ENCODE measurements at regions not wholly inside any gene's neighbourhood (a gene's known extent, or its start where the extent isn't known, plus 50 kb on each side); places are given as distances from the start of the nearest gene placed in this dataset.

DNA sequence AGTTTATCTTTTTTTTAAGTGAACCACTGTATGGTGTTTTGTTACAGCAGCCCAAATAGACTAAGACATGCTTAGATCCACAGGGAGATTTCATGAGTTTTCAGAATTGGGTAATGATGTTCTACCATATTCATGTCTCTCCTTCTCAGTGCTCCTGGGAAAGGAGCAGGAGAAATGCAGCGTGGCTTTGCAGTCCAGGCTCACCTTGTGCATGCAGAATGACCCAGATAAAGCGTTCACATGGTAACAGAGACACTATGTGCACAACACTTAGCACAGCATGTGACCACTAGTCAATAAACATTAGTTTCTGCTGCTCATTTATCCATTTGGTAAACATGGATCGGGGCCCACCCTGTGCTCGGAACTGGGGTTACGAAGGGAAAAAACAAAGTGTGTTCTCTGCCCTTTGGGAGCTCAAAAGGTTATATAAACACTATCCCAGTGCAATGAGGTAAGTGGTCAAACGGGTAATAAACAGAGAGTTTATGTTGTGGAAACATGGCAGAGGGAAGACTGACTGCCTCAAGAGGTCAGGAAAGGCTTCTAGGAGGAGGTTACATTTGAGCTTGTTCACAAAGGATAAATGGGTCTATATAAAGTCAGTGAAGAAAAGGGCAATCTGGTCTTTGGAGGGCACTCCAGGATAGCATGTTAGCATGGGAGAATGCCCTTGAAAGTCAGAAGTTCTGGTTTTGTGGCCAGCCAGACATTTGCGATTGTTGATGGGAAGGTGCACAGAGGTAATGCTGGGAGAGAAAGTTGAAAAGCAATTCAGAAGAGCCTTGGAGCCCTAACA is 299.2 kb downstream of the TDRD15 start (continued):
- TF ChIP-seq, protein P1, sequence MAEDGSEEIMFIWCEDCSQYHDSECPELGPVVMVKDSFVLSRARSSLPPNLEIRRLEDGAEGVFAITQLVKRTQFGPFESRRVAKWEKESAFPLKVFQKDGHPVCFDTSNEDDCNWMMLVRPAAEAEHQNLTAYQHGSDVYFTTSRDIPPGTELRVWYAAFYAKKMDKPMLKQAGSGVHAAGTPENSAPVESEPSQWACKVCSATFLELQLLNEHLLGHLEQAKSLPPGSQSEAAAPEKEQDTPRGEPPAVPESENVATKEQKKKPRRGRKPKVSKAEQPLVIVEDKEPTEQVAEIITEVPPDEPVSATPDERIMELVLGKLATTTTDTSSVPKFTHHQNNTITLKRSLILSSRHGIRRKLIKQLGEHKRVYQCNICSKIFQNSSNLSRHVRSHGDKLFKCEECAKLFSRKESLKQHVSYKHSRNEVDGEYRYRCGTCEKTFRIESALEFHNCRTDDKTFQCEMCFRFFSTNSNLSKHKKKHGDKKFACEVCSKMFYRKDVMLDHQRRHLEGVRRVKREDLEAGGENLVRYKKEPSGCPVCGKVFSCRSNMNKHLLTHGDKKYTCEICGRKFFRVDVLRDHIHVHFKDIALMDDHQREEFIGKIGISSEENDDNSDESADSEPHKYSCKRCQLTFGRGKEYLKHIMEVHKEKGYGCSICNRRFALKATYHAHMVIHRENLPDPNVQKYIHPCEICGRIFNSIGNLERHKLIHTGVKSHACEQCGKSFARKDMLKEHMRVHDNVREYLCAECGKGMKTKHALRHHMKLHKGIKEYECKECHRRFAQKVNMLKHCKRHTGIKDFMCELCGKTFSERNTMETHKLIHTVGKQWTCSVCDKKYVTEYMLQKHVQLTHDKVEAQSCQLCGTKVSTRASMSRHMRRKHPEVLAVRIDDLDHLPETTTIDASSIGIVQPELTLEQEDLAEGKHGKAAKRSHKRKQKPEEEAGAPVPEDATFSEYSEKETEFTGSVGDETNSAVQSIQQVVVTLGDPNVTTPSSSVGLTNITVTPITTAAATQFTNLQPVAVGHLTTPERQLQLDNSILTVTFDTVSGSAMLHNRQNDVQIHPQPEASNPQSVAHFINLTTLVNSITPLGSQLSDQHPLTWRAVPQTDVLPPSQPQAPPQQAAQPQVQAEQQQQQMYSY (CRISPR knock-in tag; IDR thresholded peaks at IDR 0.05) = no peak
- TF ChIP-seq, protein P2, sequence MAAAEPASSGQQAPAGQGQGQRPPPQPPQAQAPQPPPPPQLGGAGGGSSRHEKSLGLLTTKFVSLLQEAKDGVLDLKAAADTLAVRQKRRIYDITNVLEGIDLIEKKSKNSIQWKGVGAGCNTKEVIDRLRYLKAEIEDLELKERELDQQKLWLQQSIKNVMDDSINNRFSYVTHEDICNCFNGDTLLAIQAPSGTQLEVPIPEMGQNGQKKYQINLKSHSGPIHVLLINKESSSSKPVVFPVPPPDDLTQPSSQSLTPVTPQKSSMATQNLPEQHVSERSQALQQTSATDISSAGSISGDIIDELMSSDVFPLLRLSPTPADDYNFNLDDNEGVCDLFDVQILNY (CRISPR knock-in tag; IDR thresholded peaks at IDR 0.05) = no peak
- no peak for TF ChIP-seq MXD4 (CRISPR knock-in tag; IDR thresholded peaks at IDR 0.05; ENCODE audit: borderline replicate concordance)
- TF ChIP-seq, protein P3, sequence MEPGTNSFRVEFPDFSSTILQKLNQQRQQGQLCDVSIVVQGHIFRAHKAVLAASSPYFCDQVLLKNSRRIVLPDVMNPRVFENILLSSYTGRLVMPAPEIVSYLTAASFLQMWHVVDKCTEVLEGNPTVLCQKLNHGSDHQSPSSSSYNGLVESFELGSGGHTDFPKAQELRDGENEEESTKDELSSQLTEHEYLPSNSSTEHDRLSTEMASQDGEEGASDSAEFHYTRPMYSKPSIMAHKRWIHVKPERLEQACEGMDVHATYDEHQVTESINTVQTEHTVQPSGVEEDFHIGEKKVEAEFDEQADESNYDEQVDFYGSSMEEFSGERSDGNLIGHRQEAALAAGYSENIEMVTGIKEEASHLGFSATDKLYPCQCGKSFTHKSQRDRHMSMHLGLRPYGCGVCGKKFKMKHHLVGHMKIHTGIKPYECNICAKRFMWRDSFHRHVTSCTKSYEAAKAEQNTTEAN (CRISPR knock-in tag; IDR thresholded peaks at IDR 0.05) = no peak
- TF ChIP-seq RELA (CRISPR knock-in tag; IDR thresholded peaks at IDR 0.05; ENCODE audit: borderline replicate concordance) = no peak
- TF ChIP-seq OVOL2 (CRISPR knock-in tag; IDR thresholded peaks at IDR 0.05; ENCODE audit: borderline replicate concordance) = no peak
- TF ChIP-seq, protein P4, sequence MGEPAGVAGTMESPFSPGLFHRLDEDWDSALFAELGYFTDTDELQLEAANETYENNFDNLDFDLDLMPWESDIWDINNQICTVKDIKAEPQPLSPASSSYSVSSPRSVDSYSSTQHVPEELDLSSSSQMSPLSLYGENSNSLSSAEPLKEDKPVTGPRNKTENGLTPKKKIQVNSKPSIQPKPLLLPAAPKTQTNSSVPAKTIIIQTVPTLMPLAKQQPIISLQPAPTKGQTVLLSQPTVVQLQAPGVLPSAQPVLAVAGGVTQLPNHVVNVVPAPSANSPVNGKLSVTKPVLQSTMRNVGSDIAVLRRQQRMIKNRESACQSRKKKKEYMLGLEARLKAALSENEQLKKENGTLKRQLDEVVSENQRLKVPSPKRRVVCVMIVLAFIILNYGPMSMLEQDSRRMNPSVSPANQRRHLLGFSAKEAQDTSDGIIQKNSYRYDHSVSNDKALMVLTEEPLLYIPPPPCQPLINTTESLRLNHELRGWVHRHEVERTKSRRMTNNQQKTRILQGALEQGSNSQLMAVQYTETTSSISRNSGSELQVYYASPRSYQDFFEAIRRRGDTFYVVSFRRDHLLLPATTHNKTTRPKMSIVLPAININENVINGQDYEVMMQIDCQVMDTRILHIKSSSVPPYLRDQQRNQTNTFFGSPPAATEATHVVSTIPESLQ (CRISPR knock-in tag; IDR thresholded peaks at IDR 0.05) = no peak
- no peak for TF ChIP-seq FOXP1 (CRISPR knock-in tag; IDR thresholded peaks at IDR 0.05; ENCODE audit: borderline replicate concordance)
- TF ChIP-seq, protein P5, sequence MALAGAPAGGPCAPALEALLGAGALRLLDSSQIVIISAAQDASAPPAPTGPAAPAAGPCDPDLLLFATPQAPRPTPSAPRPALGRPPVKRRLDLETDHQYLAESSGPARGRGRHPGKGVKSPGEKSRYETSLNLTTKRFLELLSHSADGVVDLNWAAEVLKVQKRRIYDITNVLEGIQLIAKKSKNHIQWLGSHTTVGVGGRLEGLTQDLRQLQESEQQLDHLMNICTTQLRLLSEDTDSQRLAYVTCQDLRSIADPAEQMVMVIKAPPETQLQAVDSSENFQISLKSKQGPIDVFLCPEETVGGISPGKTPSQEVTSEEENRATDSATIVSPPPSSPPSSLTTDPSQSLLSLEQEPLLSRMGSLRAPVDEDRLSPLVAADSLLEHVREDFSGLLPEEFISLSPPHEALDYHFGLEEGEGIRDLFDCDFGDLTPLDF (CRISPR knock-in tag; IDR thresholded peaks at IDR 0.05) = no peak
- TF ChIP-seq MYBL2 (CRISPR knock-in tag; IDR thresholded peaks at IDR 0.05) = no peak
- no peak for TF ChIP-seq SMAD3 (CRISPR knock-in tag; IDR thresholded peaks at IDR 0.05; ENCODE audit: borderline replicate concordance)

DNA sequence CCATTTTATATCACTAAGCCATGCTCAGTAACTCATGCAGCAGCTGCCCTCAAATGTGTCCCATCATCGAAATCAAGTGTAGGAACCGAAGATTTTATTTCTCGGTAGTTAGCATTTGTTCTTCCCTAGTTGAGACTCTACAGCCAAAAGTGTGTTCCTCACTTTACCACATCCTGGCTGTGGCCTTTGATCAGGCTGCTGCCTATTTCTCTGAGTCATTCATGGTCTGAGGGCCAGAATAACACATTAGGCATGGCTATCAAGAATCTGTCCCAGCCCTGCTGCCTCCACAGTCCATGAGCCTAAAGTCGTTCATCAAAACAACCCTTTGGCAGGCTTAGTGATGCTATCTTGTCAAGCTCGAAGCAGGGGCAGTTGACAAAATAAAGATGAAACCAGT is 300.1 kb downstream of the TDRD15 start:
- peaks cover 14% of the 10 kb centered on the region for H3K9me3 Mint-ChIP-seq
- H3K27me3 Mint-ChIP-seq (ENCODE audit: low read depth) = no peaks in the 10 kb centered on the region
- POLR2A ChIA-PET = no interaction called here
- DNase-seq (ENCODE audit: low spot score) (no peak), ATAC-seq (no peak)
- CTCF ChIA-PET = no interaction called here
- TF ChIP-seq, protein P6, sequence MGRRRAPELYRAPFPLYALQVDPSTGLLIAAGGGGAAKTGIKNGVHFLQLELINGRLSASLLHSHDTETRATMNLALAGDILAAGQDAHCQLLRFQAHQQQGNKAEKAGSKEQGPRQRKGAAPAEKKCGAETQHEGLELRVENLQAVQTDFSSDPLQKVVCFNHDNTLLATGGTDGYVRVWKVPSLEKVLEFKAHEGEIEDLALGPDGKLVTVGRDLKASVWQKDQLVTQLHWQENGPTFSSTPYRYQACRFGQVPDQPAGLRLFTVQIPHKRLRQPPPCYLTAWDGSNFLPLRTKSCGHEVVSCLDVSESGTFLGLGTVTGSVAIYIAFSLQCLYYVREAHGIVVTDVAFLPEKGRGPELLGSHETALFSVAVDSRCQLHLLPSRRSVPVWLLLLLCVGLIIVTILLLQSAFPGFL (CRISPR knock-in tag; IDR thresholded peaks at IDR 0.05; ENCODE audit: borderline replicate concordance) = no peak
- no peak for TF ChIP-seq NR1H2 (CRISPR knock-in tag; IDR thresholded peaks at IDR 0.05)
- no peak for TF ChIP-seq EMX1 (CRISPR knock-in tag; IDR thresholded peaks at IDR 0.05)
- TF ChIP-seq, protein P4 (CRISPR knock-in tag; IDR thresholded peaks at IDR 0.05) = no peak
- TF ChIP-seq, protein P7, sequence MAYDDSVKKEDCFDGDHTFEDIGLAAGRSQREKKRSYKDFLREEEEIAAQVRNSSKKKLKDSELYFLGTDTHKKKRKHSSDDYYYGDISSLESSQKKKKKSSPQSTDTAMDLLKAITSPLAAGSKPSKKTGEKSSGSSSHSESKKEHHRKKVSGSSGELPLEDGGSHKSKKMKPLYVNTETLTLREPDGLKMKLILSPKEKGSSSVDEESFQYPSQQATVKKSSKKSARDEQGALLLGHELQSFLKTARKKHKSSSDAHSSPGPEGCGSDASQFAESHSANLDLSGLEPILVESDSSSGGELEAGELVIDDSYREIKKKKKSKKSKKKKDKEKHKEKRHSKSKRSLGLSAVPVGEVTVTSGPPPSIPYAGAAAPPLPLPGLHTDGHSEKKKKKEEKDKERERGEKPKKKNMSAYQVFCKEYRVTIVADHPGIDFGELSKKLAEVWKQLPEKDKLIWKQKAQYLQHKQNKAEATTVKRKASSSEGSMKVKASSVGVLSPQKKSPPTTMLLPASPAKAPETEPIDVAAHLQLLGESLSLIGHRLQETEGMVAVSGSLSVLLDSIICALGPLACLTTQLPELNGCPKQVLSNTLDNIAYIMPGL (CRISPR knock-in tag; IDR thresholded peaks at IDR 0.05) = no peak
- TF ChIP-seq ESRRA (CRISPR knock-in tag; IDR thresholded peaks at IDR 0.05; ENCODE audit: borderline replicate concordance) = no peak
- no peak overlapping the region for H3K4me3 Mint-ChIP-seq
- peaks cover 7% of the 10 kb centered on the region for H3K4me1 Mint-ChIP-seq
- H3K27ac Mint-ChIP-seq = no peak overlapping the region
- H3K36me3 Mint-ChIP-seq = no peaks in the 10 kb centered on the region

Measured in WTC11 (cell line).